ENCODE measurements at regions not wholly inside any gene's neighbourhood (a gene's known extent, or its start where the extent isn't known, plus 50 kb on each side); places are given as distances from the start of the nearest gene placed in this dataset.
A peak's percentile ranks its signal among the peaks of the same experiment; 100 is the strongest.

DNA sequence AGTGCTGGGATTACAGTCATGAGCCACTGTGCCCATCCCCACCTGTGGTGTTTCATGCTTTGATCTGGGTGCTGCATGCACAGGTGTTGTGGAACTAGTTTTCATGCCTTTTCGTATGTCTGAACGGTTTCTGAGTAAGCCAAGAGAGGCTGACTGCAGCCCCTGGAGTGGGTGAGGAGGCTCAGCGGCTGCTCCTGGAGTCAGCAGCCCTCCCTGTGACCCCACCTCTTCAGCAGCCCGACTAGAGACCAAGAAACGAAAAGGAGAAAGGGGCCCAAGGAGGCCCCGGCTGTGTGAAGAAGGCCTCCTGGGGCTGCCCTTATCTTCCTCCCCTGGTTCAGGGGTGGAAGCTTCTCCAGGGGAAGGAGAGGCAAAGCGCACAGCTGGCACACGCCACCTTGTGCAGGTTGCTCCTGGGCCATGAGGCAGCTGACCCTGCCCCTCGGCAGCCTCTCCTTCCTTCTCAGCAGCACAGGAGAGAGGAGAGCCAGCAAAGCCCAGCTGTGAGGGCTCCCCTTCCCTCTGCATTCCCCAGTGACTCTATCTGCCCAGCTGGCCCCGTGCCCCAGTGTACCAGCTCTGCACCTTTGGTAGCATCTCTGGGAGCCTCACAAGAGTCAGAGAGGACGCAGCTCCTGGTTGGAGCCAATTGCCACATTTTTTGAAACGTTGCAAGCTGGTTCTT is 182.5 kb upstream of the HS6ST1 start:
- Histone ChIP-seq H3K4me1 (ENCODE audit: insufficient read depth) (peaks cover 28% of the 10 kb centered on the region), H3K9me3 (no peaks in the 10 kb centered on the region), H3K27me3 (no peaks in the 10 kb centered on the region), H3K27ac (no peak overlapping the region), H3K4me3 (no peak overlapping the region), H3K36me3 (no peaks in the 10 kb centered on the region)
- intact Hi-C loops (cut with DNase I) = no loop called here
- WGBS, 3 donors = 67 to 82% (median 72%) methylated on average over 12 of the region's 12 CpGs
- TF ChIP-seq, protein P1, sequence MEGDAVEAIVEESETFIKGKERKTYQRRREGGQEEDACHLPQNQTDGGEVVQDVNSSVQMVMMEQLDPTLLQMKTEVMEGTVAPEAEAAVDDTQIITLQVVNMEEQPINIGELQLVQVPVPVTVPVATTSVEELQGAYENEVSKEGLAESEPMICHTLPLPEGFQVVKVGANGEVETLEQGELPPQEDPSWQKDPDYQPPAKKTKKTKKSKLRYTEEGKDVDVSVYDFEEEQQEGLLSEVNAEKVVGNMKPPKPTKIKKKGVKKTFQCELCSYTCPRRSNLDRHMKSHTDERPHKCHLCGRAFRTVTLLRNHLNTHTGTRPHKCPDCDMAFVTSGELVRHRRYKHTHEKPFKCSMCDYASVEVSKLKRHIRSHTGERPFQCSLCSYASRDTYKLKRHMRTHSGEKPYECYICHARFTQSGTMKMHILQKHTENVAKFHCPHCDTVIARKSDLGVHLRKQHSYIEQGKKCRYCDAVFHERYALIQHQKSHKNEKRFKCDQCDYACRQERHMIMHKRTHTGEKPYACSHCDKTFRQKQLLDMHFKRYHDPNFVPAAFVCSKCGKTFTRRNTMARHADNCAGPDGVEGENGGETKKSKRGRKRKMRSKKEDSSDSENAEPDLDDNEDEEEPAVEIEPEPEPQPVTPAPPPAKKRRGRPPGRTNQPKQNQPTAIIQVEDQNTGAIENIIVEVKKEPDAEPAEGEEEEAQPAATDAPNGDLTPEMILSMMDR (IDR thresholded peaks at IDR 0.05) = no peak
- TF ChIP-seq POLR2A (IDR thresholded peaks at IDR 0.05) (no peak), EP300 (IDR thresholded peaks at IDR 0.05) (no peak)
- no peak for DNase-seq

DNA sequence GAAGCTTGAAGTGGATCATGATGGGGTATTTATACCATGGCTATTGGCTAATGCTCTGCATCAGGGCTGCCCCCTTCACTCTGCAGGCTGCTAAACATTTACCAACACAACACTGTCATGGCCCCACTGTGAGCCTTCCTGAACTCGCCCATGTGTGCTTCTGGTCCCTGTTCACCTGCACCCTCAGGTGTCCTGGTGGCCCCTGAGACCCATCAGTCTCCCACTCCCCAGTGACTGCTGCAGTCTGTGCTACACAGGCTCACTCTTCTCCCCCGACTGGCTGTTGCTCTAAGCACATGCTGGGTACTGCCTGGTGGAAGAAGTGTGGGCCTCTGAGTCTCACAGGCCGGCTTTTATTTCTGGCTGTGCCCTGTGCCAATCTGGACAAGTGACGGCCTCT is 183.0 kb upstream of the HS6ST1 start:
- 70 to 88% (median 78%) methylated on average over 4 of the region's 4 CpGs for WGBS, 3 donors
- Histone ChIP-seq H3K27me3 (no peaks in the 10 kb centered on the region), H3K4me3 (no peak overlapping the region), H3K27ac (no peak overlapping the region), H3K36me3 (no peaks in the 10 kb centered on the region), H3K9me3 (no peaks in the 10 kb centered on the region), H3K4me1 (ENCODE audit: insufficient read depth) (peaks cover 28% of the 10 kb centered on the region)
- intact Hi-C loops (cut with DNase I) = no loop called here
- TF ChIP-seq, protein P1 (IDR thresholded peaks at IDR 0.05) = no peak
- TF ChIP-seq EP300 (IDR thresholded peaks at IDR 0.05) = no peak
- no peak for TF ChIP-seq POLR2A (IDR thresholded peaks at IDR 0.05)
- DNase-seq = no peak

DNA sequence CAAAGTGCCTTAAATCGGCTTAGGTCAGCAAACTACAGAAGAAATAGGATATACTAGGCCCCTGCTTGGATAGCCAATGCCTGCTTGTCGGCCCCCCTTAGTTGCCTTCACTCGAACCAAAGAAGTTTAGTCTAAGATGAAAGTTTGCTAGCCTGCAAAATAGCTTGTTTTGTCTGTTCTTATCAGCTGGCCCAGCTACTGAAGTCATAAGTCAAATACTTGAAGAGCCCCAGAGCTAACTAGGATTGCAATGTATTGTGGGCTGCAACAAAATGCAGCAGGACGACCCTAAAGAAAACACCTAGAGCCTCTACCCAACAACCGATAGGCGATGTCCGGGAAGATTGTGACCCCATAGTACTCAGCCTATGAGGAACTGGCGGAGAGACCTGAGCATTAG is 183.5 kb upstream of the HS6ST1 start:
- 19 to 46% (median 27%) methylated on average over 8 of the region's 8 CpGs for WGBS, 3 donors

DNA sequence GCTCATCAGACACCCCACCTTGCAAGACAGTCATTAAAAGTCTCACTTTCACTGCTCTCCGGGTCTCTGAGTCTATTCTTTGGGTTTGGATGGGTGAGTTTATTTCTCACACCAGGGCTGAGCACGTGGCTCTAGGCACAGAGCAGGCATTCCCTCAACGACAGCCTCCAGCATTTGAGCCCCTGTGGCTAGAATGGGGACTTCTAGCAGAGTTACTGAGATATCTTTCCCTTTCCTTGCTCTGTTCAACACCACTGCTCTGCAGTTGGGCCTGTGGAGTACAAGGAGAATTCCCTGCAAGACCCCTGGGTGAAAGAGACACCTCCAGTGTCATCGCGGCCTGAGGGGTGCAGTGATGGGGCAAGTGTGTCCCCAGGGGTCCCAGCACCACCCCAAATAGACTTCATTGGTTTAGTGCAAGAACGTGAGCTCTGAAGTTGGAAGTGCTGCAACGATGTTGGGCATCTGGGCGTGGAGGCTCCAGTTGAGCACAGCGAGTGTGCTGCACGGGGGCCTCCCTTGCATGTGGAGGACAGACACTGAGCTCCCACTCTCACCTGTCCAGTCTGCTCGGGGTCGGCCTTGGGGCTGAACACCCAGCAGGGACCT is 184.1 kb upstream of the HS6ST1 start:
- TF ChIP-seq, protein P1 (IDR thresholded peaks at IDR 0.05) = no peak
- TF ChIP-seq EP300 (IDR thresholded peaks at IDR 0.05) (no peak), POLR2A (IDR thresholded peaks at IDR 0.05) (no peak)
- no peak for DNase-seq
- H3K27ac ChIP-seq = no peak overlapping the region
- intact Hi-C loops (cut with DNase I) = no loop called here
- no peaks in the 10 kb centered on the region for H3K36me3 ChIP-seq
- no peaks in the 10 kb centered on the region for H3K27me3 ChIP-seq
- H3K4me1 ChIP-seq (ENCODE audit: insufficient read depth) = peaks cover 28% of the 10 kb centered on the region
- no peak overlapping the region for H3K4me3 ChIP-seq
- no peaks in the 10 kb centered on the region for H3K9me3 ChIP-seq
- WGBS, 3 donors = 87 to 94% (median 93%) methylated on average over 12 of the region's 12 CpGs

More for the DNA sequence above, 183.5 kb upstream of the HS6ST1 start:
- intact Hi-C loops (cut with DNase I) = no loop called here
- peaks cover 28% of the 10 kb centered on the region for H3K4me1 ChIP-seq (ENCODE audit: insufficient read depth)
- no peaks in the 10 kb centered on the region for H3K27me3 ChIP-seq
- no peaks in the 10 kb centered on the region for H3K36me3 ChIP-seq
- no peaks in the 10 kb centered on the region for H3K9me3 ChIP-seq
- DNase-seq = peak in 1 of 5 donors; percentile 37
- TF ChIP-seq POLR2A (IDR thresholded peaks at IDR 0.05) (no peak), EP300 (IDR thresholded peaks at IDR 0.05) (no peak)
- TF ChIP-seq, protein P1 (IDR thresholded peaks at IDR 0.05) = no peak
- no peak overlapping the region for H3K4me3 ChIP-seq
- no peak overlapping the region for H3K27ac ChIP-seq

Measured in ovary (tissue), 7 donors.